Left ventricle myocardium inferior (tissue), 1 donor: ENCODE measurements at regions not wholly inside any gene's neighbourhood (a gene's known extent, or its start where the extent isn't known, plus 50 kb on each side); places are given as distances from the start of the nearest gene placed in this dataset.
"Not testable (repeated sequence)": the region's sequence is repeated elsewhere in the genome, so short reads cannot be mapped to it uniquely, and the experiment has no call there.

Experiments used
- DNase-seq: peaks from one replicate; pipeline ENCODE4 v3.0.0-alpha.2; 2020
- H3K27ac ChIP-seq: fragments of 200-600 bp; replicated peaks from 2 replicates; pipeline ENCODE4 v1.8.0; 2021
- H3K27me3 ChIP-seq: fragments of 200-600 bp; 2 replicates; pipeline ENCODE4 v1.8.0; 2021; ENCODE audit warnings: low read depth
- H3K36me3 ChIP-seq: fragments of 200-600 bp; 2 replicates; pipeline ENCODE4 v1.8.0; 2021
- H3K4me1 ChIP-seq: fragments of 200-600 bp; 2 replicates; pipeline ENCODE4 v1.8.0; 2021
- H3K4me3 ChIP-seq: fragments of 200-600 bp; 2 replicates; pipeline ENCODE4 v1.8.0; 2021; ENCODE audit warnings: mild to moderate bottlenecking, moderate library complexity
- H3K9me3 ChIP-seq: fragments of 200-600 bp; replicated peaks from 2 replicates; pipeline ENCODE4 v1.8.0; 2021
- intact Hi-C: fragments of 100-400 bp; cut with micrococcal nuclease; formaldehyde crosslinking; loops from one replicate; pipeline ENCODE4 v1.11.0; 2022
- TF ChIP-seq, protein P1 (sequence below): fragments of 200-600 bp; IDR thresholded peaks from 2 replicates; pipeline ENCODE4 v1.8.0; 2021; ENCODE audit warnings: antibody characterized with exemption, mild to moderate bottlenecking, borderline replicate concordance
- donor health status: DM: no; HTN: yes; CAD: no; lungs with severe emphysema.

DNA sequence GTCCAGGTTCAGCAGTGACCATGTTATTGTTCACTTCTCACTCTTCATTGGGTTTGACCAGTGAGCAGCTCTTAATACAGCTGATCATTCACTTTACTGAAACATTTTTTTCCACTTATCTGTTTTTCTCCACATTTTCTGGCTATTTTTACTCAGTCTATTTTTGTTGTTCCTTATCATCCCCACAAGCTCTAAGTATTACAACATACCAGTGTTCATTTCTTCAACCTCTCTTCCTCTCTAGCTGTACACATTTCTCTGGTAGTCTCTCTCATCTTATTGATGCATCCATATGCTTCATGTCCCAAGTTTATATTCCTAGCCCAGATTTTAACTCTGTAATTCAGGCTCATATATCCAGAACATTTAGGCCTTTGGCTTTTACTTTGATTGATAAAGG is 119.4 kb upstream of the FOLH1 start:
- peak overlapping the region; percentile 18 for H3K27ac ChIP-seq

DNA sequence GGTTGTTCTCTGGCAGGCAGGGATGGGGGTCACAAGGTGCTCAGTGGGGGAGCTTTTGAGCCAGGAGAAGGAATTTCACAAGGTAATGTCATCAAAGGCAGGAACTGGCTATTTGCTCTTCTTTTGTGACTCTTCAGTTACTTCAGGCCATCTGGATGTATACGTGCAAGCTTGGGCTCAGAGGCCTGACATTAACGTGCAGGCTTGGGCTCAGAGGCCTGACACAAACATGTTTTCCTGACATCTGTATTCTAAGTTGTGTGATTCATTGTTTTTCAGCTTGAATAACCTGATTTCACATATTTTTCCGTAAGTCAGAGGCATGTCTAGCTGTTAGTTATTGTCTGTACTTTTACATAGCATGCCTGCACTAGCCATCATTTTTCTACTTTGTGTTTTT is 118.2 kb upstream of the FOLH1 start:
- peaks cover 32% of the 10 kb centered on the region for H3K4me1 ChIP-seq
- DNase-seq, H3K4me3 ChIP-seq, intact Hi-C loops, H3K27ac ChIP-seq, H3K9me3 ChIP-seq, H3K36me3 ChIP-seq, H3K27me3 ChIP-seq: not testable (repeated sequence)

More for the DNA sequence above, 119.4 kb upstream of the FOLH1 start:
- H3K4me1 ChIP-seq = peaks cover 32% of the 10 kb centered on the region
- H3K9me3 ChIP-seq, intact Hi-C loops, H3K36me3 ChIP-seq, H3K4me3 ChIP-seq, DNase-seq, H3K27me3 ChIP-seq: not testable (repeated sequence)

DNA sequence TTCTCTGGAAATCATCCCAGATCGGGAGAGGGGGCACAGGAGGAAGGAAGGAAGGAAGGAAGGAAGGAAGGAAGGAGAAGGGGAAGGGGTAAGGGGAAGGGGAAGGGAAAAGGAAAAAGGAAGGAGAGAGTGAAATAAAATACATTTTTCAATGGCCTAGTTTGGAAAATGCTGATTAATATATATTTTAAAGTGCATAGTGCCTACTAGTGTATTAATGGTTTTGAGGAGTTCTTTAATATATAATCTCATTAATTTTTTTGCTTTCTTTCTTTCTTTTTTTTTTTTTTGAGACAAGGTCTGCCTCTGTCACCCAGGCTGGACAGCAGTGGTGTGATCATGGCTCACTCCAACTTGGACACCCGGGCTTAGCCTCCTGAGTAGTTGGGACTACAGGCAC is 107.8 kb upstream of the FOLH1 start:
- DNase-seq = no peak
- H3K4me1 ChIP-seq = no peaks in the 10 kb centered on the region
- TF ChIP-seq, protein P1, sequence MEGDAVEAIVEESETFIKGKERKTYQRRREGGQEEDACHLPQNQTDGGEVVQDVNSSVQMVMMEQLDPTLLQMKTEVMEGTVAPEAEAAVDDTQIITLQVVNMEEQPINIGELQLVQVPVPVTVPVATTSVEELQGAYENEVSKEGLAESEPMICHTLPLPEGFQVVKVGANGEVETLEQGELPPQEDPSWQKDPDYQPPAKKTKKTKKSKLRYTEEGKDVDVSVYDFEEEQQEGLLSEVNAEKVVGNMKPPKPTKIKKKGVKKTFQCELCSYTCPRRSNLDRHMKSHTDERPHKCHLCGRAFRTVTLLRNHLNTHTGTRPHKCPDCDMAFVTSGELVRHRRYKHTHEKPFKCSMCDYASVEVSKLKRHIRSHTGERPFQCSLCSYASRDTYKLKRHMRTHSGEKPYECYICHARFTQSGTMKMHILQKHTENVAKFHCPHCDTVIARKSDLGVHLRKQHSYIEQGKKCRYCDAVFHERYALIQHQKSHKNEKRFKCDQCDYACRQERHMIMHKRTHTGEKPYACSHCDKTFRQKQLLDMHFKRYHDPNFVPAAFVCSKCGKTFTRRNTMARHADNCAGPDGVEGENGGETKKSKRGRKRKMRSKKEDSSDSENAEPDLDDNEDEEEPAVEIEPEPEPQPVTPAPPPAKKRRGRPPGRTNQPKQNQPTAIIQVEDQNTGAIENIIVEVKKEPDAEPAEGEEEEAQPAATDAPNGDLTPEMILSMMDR = no peak
- H3K9me3 ChIP-seq = peaks cover 6% of the 10 kb centered on the region
- intact Hi-C loops = no loop called here
- H3K27me3 ChIP-seq = no peaks in the 10 kb centered on the region
- H3K27ac ChIP-seq = no peak overlapping the region
- no peak overlapping the region for H3K4me3 ChIP-seq
- H3K36me3 ChIP-seq = no peaks in the 10 kb centered on the region

DNA sequence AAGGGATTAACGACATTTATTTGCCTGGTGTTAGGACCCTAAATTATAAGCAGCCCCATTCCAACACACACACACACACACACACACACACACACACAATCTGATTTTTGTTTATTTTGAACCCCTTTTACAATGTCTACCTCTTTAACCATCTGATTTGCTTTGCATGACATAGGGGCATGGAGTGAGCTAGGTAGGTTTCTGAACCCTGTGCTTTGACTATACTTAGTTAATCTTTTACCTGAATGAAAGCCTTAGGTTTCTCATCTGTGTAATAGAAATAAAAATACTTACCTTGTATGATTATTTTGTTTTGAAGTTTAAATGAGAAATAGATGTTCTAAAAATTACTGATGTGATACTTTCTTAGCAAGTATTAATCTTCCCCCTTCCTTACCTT is 94.7 kb upstream of the FOLH1 start:
- Histone ChIP-seq H3K27ac (no peak overlapping the region), H3K27me3 (no peaks in the 10 kb centered on the region), H3K4me1 (no peaks in the 10 kb centered on the region), H3K36me3 (no peaks in the 10 kb centered on the region), H3K9me3 (no peaks in the 10 kb centered on the region), H3K4me3 (no peak overlapping the region)
- no peak for DNase-seq
- intact Hi-C loops = no loop called here
- TF ChIP-seq, protein P1 = no peak

DNA sequence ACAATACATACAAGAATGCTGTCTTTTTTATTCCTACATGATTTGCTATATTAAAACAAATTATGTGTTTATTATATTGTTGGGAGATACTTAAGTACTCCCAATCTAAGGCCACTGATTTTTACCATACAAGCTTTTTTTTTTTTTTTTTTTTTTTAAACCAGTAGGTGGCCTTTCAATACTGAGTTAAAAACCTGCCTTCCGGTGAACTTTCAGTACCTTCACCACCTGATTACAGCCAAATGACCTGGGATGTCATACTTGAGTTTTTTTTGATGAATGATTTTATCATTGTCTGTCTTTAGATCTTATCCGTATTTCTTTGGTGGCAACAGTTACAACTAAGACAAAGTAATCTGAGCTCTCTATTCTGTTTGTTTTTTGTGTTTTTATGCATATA is 94.0 kb upstream of the FOLH1 start:
- H3K27me3 ChIP-seq = no peaks in the 10 kb centered on the region
- no peak overlapping the region for H3K4me3 ChIP-seq
- H3K36me3 ChIP-seq = no peaks in the 10 kb centered on the region
- TF ChIP-seq, protein P1 = no peak
- H3K9me3 ChIP-seq = peaks cover 7% of the 10 kb centered on the region
- intact Hi-C loops = no loop called here
- H3K27ac ChIP-seq = no peak overlapping the region
- no peak for DNase-seq
- H3K4me1 ChIP-seq = no peaks in the 10 kb centered on the region

DNA sequence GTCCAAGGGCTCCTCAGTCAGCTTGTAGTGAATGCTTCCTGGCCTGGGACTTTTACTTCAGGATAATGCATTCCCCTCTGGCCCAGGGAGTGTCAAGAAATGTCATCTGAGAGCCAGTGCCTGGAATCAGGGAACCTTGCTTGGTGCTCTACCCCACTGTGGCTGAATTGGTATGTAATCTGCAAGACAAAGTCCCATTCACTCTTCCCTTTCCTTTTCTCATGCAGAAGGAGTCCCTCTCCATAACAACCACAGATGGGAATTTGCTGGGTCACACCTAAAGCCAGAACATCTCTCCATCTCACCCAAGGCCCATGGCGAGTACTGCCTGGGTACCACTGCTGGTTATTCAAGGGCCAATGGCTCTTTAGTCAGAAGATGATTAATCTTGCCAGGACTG is 89.6 kb upstream of the FOLH1 start:
- H3K4me1 ChIP-seq, H3K27me3 ChIP-seq, intact Hi-C loops, H3K27ac ChIP-seq, H3K36me3 ChIP-seq, H3K4me3 ChIP-seq, DNase-seq, H3K9me3 ChIP-seq: not testable (repeated sequence)

DNA sequence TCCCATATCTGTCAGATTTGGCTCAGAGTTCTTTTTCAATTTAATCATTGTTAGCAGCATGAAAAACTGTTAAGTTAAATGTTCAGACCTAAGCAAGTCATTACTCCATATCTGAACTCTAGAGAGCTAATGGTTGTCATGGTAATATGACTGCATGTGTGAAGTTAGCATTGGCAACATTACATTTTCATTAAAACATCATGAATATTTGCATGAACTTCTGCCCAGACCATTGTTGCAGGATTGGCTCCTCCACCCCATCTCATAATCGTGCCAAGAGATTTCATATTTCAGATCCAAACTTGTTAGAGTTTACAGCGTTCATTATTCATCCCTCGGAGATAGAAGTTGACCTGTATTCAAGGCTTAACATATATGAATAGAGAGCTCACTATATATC is 75.5 kb upstream of the FOLH1 start:
- H3K4me1 ChIP-seq = peaks cover 14% of the 10 kb centered on the region
- H3K36me3 ChIP-seq, intact Hi-C loops, H3K4me3 ChIP-seq, H3K27me3 ChIP-seq, DNase-seq, H3K9me3 ChIP-seq, H3K27ac ChIP-seq: not testable (repeated sequence)

DNA sequence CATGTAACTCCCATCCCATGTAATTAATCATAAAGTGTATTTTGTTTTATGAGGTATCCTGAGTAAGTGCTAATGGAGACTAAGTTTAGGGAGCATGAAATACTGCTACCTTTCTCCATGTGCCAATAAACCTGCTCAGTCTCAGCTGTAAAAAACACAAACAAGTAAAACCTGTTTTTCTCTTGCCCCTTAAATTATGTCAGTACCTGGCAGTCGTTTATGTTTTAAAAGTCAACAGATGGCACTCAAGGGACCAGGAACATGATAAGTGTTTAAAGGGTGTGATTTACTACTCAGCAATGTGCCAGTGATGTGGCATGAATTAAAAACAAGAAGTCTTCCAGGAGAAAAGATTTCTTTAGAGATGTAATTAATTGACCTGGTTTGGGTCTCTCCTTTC is 74.9 kb upstream of the FOLH1 start:
- H3K36me3 ChIP-seq = not testable (repeated sequence)

DNA sequence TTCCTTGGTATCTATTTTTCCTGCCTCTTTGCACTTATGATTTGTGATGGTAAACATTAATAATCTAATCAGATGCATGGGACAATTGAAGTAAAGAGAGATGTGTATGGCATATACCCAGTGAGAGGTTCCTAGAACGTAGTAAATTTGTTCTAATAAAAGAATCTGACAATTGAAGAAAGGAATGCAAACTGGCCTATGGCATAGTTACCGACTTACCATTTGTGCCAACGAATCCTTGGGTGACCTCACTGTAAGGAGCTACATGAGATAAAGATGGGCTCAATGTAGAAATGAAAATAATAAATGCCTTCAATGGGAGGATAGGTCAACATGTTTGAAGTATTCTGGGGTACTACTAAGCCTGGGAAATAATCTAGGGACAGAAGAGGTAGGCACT is 73.7 kb upstream of the FOLH1 start:
- H3K9me3 ChIP-seq, DNase-seq, H3K4me3 ChIP-seq, H3K27ac ChIP-seq, intact Hi-C loops, H3K36me3 ChIP-seq, H3K27me3 ChIP-seq: not testable (repeated sequence)
- peaks cover 14% of the 10 kb centered on the region for H3K4me1 ChIP-seq

More for the DNA sequence above, 74.9 kb upstream of the FOLH1 start:
- H3K27me3 ChIP-seq, H3K9me3 ChIP-seq, H3K27ac ChIP-seq, DNase-seq, intact Hi-C loops, H3K4me3 ChIP-seq: not testable (repeated sequence)
- H3K4me1 ChIP-seq = peaks cover 14% of the 10 kb centered on the region

DNA sequence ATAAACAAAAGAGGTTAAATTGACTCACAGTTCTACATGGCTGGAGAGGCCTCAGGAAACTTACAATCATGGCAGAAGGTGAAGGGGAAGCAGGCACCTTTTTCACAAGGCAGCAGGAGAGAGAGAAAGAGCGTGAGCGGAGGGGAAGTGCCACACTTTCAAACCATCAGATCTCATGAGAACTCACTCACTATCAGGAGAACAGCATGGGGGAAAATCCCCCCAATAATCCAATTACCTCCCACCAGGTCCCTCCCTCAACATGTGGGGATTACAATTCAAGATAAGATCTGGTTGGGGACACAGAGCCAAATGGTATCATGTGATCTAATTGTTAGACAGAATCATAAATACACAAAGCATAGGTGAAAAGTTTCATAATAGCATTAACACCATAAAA is 69.5 kb upstream of the FOLH1 start:
- DNase-seq, H3K9me3 ChIP-seq, H3K4me3 ChIP-seq, H3K4me1 ChIP-seq, H3K36me3 ChIP-seq, H3K27ac ChIP-seq, intact Hi-C loops, H3K27me3 ChIP-seq: not testable (repeated sequence)
